NB4 (cell line): ENCODE measurements at regions not wholly inside any gene's neighbourhood (a gene's known extent, or its start where the extent isn't known, plus 50 kb on each side); places are given as distances from the start of the nearest gene placed in this dataset.

ENCODE experiments used
- CTCF ChIP-seq: IDR thresholded peaks from one replicate; pipeline ENCODE4 v1.5.1; 2012; ENCODE audit warnings: low read depth, low read length
- MYC ChIP-seq: IDR thresholded peaks from 2 replicates; pipeline ENCODE4 v1.6.1; 2011; ENCODE audit warnings: low read depth, low read length

DNA sequence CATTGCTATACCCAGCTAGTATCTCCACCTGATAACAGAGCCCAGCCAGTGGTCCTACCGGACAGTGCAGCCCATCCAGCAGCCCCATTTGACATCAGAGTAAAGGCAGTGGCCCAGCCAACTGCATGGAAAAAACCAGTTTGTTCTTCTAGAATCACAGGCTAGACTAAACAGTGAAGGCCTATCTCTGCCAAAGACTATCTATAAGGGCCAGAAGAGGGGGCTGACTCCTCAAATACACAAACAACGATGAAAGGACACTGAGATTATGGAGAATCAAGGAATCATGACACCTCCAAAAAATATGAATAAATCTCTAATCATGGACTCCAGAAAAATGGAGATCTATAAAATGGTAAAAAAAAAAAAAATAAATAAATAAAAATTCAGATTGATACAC, 546.4 kb upstream of the HTR2C start:
- no peak for TF ChIP-seq CTCF
- TF ChIP-seq MYC = no peak
